ENCODE measurements at regions not wholly inside any gene's neighbourhood (a gene's known extent, or its start where the extent isn't known, plus 50 kb on each side); places are given as distances from the start of the nearest gene placed in this dataset.

DNA sequence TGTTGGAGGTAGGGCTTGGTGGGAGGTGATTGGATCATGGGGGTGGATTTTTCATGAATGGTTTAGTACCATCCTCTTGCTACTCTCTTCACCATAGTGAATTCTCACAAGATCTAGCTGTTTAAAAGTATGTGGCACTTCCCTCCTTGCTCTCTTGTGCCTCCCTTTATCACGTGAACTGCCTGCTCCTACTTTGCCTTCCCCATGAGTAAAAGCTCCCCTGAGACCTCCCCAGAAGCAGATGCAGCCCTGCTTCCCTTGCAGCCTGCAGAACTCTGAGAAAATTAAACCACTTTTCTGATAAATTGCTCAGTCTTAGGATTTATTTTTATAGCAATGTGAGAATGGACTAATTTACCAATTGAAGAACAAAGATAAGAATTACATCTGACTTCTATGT, 223.1 kb downstream of the RNF144A start:
- no peak overlapping the region for H3K4me3 ChIP-seq (ENCODE audit: low read depth, low read length)
- TF ChIP-seq, protein P1, sequence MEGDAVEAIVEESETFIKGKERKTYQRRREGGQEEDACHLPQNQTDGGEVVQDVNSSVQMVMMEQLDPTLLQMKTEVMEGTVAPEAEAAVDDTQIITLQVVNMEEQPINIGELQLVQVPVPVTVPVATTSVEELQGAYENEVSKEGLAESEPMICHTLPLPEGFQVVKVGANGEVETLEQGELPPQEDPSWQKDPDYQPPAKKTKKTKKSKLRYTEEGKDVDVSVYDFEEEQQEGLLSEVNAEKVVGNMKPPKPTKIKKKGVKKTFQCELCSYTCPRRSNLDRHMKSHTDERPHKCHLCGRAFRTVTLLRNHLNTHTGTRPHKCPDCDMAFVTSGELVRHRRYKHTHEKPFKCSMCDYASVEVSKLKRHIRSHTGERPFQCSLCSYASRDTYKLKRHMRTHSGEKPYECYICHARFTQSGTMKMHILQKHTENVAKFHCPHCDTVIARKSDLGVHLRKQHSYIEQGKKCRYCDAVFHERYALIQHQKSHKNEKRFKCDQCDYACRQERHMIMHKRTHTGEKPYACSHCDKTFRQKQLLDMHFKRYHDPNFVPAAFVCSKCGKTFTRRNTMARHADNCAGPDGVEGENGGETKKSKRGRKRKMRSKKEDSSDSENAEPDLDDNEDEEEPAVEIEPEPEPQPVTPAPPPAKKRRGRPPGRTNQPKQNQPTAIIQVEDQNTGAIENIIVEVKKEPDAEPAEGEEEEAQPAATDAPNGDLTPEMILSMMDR (IDR thresholded peaks at IDR 0.05; ENCODE audit: low read depth, low read length), result no peak

DNA sequence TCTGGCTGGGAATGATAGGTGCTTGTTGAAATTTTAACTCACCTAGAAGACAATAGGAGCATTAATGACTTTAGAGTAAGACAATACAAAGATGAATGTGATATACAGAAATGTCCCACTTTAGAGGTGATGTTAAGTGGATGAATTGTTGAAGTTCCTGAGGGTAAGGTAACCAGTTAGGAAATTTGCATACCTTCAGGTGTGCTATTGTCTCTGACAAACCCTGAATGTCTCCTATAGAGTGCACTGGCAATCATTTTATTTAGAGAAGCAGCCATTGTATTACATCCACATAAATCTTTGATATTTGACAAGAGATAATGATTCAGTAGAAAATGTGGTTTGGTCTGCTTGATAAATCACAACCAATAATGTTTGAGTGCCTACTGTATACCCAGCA, 228.5 kb downstream of the RNF144A start:
- TF ChIP-seq, protein P1 (IDR thresholded peaks at IDR 0.05; ENCODE audit: low read depth, low read length), result no peak
- H3K4me3 ChIP-seq (ENCODE audit: low read depth, low read length), result no peak overlapping the region

DNA sequence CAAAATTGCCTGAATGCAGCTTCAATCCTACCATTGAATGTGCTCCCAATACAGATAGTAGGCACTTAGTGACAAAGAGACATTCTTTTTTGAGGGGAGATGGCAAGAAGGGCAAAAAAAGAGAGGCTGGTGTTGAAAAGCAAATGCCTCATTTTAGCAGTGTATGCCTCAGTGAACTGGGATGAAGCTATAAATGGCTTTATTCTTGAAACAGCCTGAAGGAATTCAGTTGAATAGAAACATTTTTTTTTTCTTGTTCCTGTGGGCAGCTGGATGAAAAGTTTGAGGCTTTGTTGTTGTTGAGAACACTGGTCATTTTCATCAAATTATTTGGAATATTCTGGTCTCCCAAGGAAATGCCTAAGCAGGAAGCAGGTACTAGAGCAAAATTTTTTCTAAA, 228.9 kb downstream of the RNF144A start:
- no peak overlapping the region for H3K4me3 ChIP-seq (ENCODE audit: low read depth, low read length)
- TF ChIP-seq, protein P1 (IDR thresholded peaks at IDR 0.05; ENCODE audit: low read depth, low read length), result no peak

DNA sequence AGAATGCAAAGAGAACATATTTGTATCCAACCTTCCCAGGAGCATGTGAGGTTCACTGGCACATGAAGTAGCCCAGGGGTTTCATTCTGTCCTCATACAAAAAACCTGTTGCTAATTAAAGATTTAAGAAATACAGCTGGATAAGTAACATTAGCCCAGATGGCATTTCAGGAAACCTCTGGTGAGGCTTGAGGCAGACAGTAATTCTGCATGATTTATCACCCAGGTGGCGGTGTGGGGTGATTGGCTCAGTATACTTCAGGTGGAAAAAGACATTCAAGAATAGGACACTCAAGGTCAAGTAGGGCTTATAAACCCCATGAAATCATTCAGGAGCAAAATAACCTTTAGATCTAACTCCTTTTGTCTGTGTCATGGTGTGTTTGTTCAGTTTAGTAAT, 237.4 kb downstream of the RNF144A start:
- TF ChIP-seq, protein P1 (IDR thresholded peaks at IDR 0.05; ENCODE audit: low read depth, low read length), result no peak

DNA sequence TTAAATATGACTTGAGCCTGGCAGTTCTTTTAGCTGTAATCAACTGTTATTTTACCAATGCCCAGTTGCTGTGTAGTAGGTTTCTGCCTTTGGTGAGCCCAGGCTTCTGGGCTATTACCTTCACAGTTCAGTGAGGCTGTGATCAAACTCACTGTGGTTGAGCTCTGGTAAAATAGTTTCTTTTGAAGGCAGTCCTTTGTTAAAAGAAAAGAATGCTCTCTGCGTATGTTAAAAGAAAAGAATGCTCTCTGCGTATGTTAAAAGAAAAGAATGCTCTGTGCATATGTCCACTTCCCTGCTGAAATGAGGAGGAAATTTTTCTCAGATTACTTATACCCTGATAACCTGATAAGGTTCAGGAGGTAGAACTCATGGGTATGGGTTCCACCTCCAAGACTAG, 244.3 kb downstream of the RNF144A start:
- no peak overlapping the region for H3K4me3 ChIP-seq (ENCODE audit: low read depth, low read length)
- TF ChIP-seq, protein P1 (IDR thresholded peaks at IDR 0.05; ENCODE audit: low read depth, low read length), result no peak

More for the DNA sequence above, 237.4 kb downstream of the RNF144A start:
- H3K4me3 ChIP-seq (ENCODE audit: low read depth, low read length), result no peak overlapping the region

DNA sequence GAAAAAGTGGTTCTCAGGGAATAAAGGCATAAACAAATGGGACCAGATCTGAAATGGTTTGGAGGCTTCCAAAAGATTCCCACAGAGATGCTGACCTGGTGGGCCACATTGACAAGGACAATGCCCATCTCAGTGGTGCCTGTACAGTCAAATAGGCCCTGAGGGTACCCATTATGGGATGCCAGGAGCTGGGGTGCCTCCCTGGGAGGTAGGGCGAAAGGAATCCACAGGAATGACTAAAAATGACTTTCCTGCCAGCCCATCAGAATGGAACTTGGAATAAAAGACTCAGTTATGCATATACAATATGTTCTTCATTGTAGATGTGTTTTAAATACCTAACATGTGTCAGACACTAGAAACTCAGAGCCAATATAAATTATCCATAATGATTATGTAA, 248.5 kb downstream of the RNF144A start:
- TF ChIP-seq, protein P1 (IDR thresholded peaks at IDR 0.05; ENCODE audit: low read depth, low read length), result no peak

DNA sequence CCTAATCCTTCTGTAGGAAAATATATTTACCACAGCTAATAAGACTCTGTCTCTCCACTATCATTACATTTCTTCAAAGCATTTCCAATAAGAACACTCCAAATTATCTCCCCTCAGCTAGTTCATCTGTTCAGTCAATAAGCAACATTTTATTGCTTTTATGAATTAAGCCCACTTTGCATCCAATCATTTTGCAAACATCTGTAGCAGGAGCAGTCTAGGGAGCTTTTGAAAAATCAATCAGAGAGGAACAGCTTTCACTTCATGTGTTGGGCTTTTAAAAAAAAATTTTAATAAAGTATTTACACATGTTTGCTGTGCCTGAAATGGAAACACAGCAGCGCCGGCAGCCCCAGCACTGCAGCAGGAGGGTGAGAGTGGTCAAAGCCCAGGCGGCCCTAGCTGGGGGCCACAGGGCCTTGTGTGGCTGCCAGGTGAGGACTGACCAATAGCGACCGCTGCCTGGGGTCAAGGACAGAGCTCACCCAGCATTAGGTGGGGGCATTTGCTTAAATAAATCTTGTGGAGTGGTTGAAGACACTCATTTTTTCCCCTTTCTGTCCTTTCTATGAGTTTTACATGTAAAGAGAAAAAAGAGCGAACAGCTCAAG, 250.7 kb downstream of the RNF144A start:
- no peak overlapping the region for H3K4me3 ChIP-seq (ENCODE audit: low read depth, low read length)
- TF ChIP-seq, protein P1 (IDR thresholded peaks at IDR 0.05; ENCODE audit: low read depth, low read length), result no peak

More for the DNA sequence above, 248.5 kb downstream of the RNF144A start:
- no peak overlapping the region for H3K4me3 ChIP-seq (ENCODE audit: low read depth, low read length)
